ENCODE measurements at regions not wholly inside any gene's neighbourhood (a gene's known extent, or its start where the extent isn't known, plus 50 kb on each side); places are given as distances from the start of the nearest gene placed in this dataset.

- DNase-seq, result no peak
Observed at GRCh38 chr10:55358539-55358938, 557.5 kb upstream of the PCDH15 start.

GRCh38 chr10:55353414-55353813, 552.4 kb upstream of the PCDH15 start:
- no peak for DNase-seq

GRCh38 chr10:55351431-55351830, 550.4 kb upstream of the PCDH15 start:
- no peak for DNase-seq

- DNase-seq, result no peak
Observed at GRCh38 chr10:55348534-55348933, 547.5 kb upstream of the PCDH15 start.

GRCh38 chr10:55330486-55330885, 529.5 kb upstream of the PCDH15 start:
- DNase-seq, result no peak

- no peak for DNase-seq
Observed at GRCh38 chr10:55329796-55330195, 528.8 kb upstream of the PCDH15 start.

- DNase-seq, result no peak
Observed at GRCh38 chr10:55320187-55320700, 519.2 kb upstream of the PCDH15 start.

- DNase-seq, result peak in 1 of 2 donors; percentile 6
Observed at GRCh38 chr10:55311848-55312635, 511.0 kb upstream of the PCDH15 start.

- no peak for DNase-seq
Observed at GRCh38 chr10:55310143-55310542, 509.1 kb upstream of the PCDH15 start.

GRCh38 chr10:55305285-55305684, 504.3 kb upstream of the PCDH15 start:
- DNase-seq, result no peak

GRCh38 chr10:55287346-55287745, 486.3 kb upstream of the PCDH15 start:
- no peak for DNase-seq

- DNase-seq, result no peak
Observed at GRCh38 chr10:55283031-55283430, 482.0 kb upstream of the PCDH15 start.

- no peak for DNase-seq
Observed at GRCh38 chr10:55280696-55281095, 479.7 kb upstream of the PCDH15 start.

- DNase-seq, result no peak
Observed at GRCh38 chr10:55277549-55277948, 476.5 kb upstream of the PCDH15 start.

GRCh38 chr10:55274367-55274766, 473.3 kb upstream of the PCDH15 start:
- no peak for DNase-seq

GRCh38 chr10:55273946-55274345, 472.9 kb upstream of the PCDH15 start:
- DNase-seq, result no peak

- no peak for DNase-seq
Observed at GRCh38 chr10:55272886-55273285, 471.9 kb upstream of the PCDH15 start.

- DNase-seq, result no peak
Observed at GRCh38 chr10:55266797-55267196, 465.8 kb upstream of the PCDH15 start.

- DNase-seq, result no peak
Observed at GRCh38 chr10:55263327-55263726, 462.3 kb upstream of the PCDH15 start.

- no peak for DNase-seq
Observed at GRCh38 chr10:55242544-55242943, 441.5 kb upstream of the PCDH15 start.

GRCh38 chr10:55237462-55237861, 436.4 kb upstream of the PCDH15 start:
- no peak for DNase-seq

- DNase-seq, result no peak
Observed at GRCh38 chr10:55233505-55233904, 432.5 kb upstream of the PCDH15 start.

- DNase-seq, result no peak
Observed at GRCh38 chr10:55233090-55233489, 432.1 kb upstream of the PCDH15 start.

- no peak for DNase-seq
Observed at GRCh38 chr10:55232553-55232952, 431.5 kb upstream of the PCDH15 start.

- no peak for DNase-seq
Observed at GRCh38 chr10:55227967-55228366, 426.9 kb upstream of the PCDH15 start.

Measured in hippocampal formation (tissue), 2 donors.